ENCODE measurements at regions not wholly inside any gene's neighbourhood (a gene's known extent, or its start where the extent isn't known, plus 50 kb on each side); places are given as distances from the start of the nearest gene placed in this dataset.

- Histone ChIP-seq H3K27ac (ENCODE audit: insufficient read length, low read depth, low read length) (no peak overlapping the region), H3K79me1 (ENCODE audit: insufficient read depth, low read depth, low read length, poor library complexity, severe bottlenecking) (no peaks in the 10 kb centered on the region), H3K18ac (ENCODE audit: insufficient read length, low read depth, low read length) (no peak overlapping the region), H2AK5ac (ENCODE audit: insufficient read length, low read length) (no peak overlapping the region), H4K5ac (ENCODE audit: insufficient read length, low read depth, low read length) (no peak overlapping the region), H2AFZ (ENCODE audit: low read length) (no peak overlapping the region), H3K4me1 (ENCODE audit: insufficient read depth, low read length) (no peaks in the 10 kb centered on the region), H3K56ac (ENCODE audit: insufficient read length, low read depth, low read length) (no peak overlapping the region), H2BK5ac (ENCODE audit: insufficient read length, low read length) (no peak overlapping the region), H3K9ac (ENCODE audit: extremely low read depth, insufficient read length, low read length) (no peak overlapping the region), H3K23ac (ENCODE audit: insufficient read length, low read depth, low read length) (no peak overlapping the region), H3K23me2 (ENCODE audit: insufficient read length, low read depth, low read length, poor library complexity, severe bottlenecking) (no peaks in the 10 kb centered on the region), H3K79me2 (ENCODE audit: insufficient read depth, low read length) (no peaks in the 10 kb centered on the region), H3K4me2 (ENCODE audit: insufficient read depth, insufficient read length, low read length) (no peak overlapping the region), H4K8ac (replicated peaks; ENCODE audit: insufficient read length, low read depth, low read length) (no peak overlapping the region), H3K14ac (ENCODE audit: insufficient read depth, low read length) (no peak overlapping the region), H3K4ac (ENCODE audit: low read depth, low read length) (no peak overlapping the region), H3K9me3 (ENCODE audit: control insufficient read depth, low read depth, low read length) (no peaks in the 10 kb centered on the region), H4K91ac (ENCODE audit: insufficient read length, low read depth, low read length) (no peak overlapping the region), H3K27me3 (ENCODE audit: insufficient read depth, low read length) (no peaks in the 10 kb centered on the region), H4K20me1 (ENCODE audit: control insufficient read depth, insufficient read depth, insufficient read length) (no peaks in the 10 kb centered on the region), H2BK20ac (ENCODE audit: low read depth, low read length, poor library complexity, severe bottlenecking) (no peak overlapping the region), H3T11ph (ENCODE audit: low read length) (no peak overlapping the region), H2BK15ac (ENCODE audit: low read depth, low read length) (no peak overlapping the region), H2BK120ac (ENCODE audit: low read depth, low read length, poor library complexity, severe bottlenecking) (no peak overlapping the region), H2BK12ac (ENCODE audit: insufficient read length, low read depth, low read length) (no peak overlapping the region)
- Mint-ChIP-seq H3K27me3 (ENCODE audit: low read depth) (no peaks in the 10 kb centered on the region), H3K4me3 (no peak overlapping the region), H3K9me3 (peaks cover 5 to 12% of the 10 kb centered on the region in 2 experiments; a peak in 4 of 5 replicates), H3K4me1 (no peaks in the 10 kb centered on the region), H3K36me3 (ENCODE audit: insufficient read depth in 1 of 3, low read depth in 3 of 3) (peaks cover 0 to 10% (median 9%) of the 10 kb centered on the region in 3 experiments; a peak in 3 of 7 replicates), H3K27ac (no peak overlapping the region)
- DNase-seq, result no peak
- TF ChIP-seq CTCF (conservative IDR thresholded peaks at IDR 0.05), result no peak
- no CpG with 5 or more reads among the region's 4 CpGs for WGBS (ENCODE audit: extremely low coverage, insufficient read length, low lambda C conversion rate)
These were observed 60.1 kb upstream of the BRINP1 start for GRCh38 chr9:119429302-119429701.

Data from H9 (cell line).